Left lung (tissue), 4 donors: ENCODE measurements at regions not wholly inside any gene's neighbourhood (a gene's known extent, or its start where the extent isn't known, plus 50 kb on each side); places are given as distances from the start of the nearest gene placed in this dataset.
"Not testable (repeated sequence)": the region's sequence is repeated elsewhere in the genome, so short reads cannot be mapped to it uniquely, and the experiment has no call there.

Experiments used
- ATAC-seq: fragments of 200-7000 bp; cut with Tn5 transposase; one replicate; pipeline ENCODE4 v1.9.1; 2020; ENCODE audit warnings: moderate library complexity
- DNase-seq, 4 donors: peaks; one replicate each; pipeline ENCODE4 v3.0.0-alpha.2; 2013 to 2020
- H3K27ac ChIP-seq, 2 donors: fragments of 200-600 bp; sonication (generic) in 1 of 2; one replicate each; pipeline versions ENCODE4 v1.5.0 to v1.8.0; 2020 to 2021
- H3K27me3 ChIP-seq, 2 donors: fragments of 200-600 bp; sonication (generic) in 1 of 2; one replicate each; pipeline versions ENCODE4 v1.5.0 to v1.8.0; 2020 to 2021
- H3K36me3 ChIP-seq, 2 donors: fragments of 200-600 bp; sonication (generic) in 1 of 2; one replicate each; pipeline versions ENCODE4 v1.5.0 to v1.8.0; 2020 to 2021
- H3K4me1 ChIP-seq, 2 donors: fragments of 200-600 bp; one replicate each; pipeline ENCODE4 v1.8.0; 2021
- H3K4me3 ChIP-seq, 2 donors: fragments of 200-600 bp; sonication (generic) in 1 of 2; one replicate each; pipeline versions ENCODE4 v1.5.0 to v1.8.0; 2020 to 2021; ENCODE audit warnings: mild to moderate bottlenecking in 1 of 2
- H3K9me3 ChIP-seq, 2 donors: fragments of 200-600 bp; sonication (generic) in 1 of 2; one replicate each; pipeline versions ENCODE4 v1.5.0 to v1.8.0; 2020 to 2021
- intact Hi-C, 2 donors: fragments of 100-400 bp; cut with DNase I; formaldehyde crosslinking; loops; one replicate each; pipeline versions ENCODE4 v1.11.2 to v1.14.2; 2022
- TF ChIP-seq, protein P1 (sequence below), 2 donors: fragments of 200-600 bp; sonication (generic) in 1 of 2; IDR thresholded peaks; one replicate each; pipeline versions ENCODE4 v1.5.0 to v1.8.0; 2021; ENCODE audit warnings: antibody characterized with exemption in 2 of 2
- donor health status: DM: no; HTN: yes; CAD: no.
- donor health status: DM: no; HTN: no; CAD: no.

DNA sequence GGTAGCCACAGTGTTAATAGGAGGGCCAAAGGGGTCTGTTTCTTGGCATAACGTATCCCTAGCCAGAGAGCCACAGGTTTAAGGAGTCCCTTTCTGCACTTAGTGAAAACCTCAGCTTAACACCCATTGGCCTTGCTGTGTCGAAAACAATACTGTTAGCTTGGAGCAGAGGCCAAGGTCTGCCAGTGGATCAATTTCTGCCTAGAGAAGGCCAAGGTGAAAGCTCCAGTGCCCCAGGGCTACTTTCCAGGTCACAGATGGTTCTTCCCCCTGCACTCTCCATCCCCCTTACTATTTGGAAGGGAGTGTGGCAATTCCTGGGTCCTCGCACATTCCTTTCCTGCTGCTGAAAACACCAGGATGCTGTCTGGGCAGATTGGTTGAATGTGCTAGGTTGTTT is 74.8 kb upstream of the TNP1 start:
- ATAC-seq (no peak), DNase-seq (no peak)
- TF ChIP-seq, protein P1, sequence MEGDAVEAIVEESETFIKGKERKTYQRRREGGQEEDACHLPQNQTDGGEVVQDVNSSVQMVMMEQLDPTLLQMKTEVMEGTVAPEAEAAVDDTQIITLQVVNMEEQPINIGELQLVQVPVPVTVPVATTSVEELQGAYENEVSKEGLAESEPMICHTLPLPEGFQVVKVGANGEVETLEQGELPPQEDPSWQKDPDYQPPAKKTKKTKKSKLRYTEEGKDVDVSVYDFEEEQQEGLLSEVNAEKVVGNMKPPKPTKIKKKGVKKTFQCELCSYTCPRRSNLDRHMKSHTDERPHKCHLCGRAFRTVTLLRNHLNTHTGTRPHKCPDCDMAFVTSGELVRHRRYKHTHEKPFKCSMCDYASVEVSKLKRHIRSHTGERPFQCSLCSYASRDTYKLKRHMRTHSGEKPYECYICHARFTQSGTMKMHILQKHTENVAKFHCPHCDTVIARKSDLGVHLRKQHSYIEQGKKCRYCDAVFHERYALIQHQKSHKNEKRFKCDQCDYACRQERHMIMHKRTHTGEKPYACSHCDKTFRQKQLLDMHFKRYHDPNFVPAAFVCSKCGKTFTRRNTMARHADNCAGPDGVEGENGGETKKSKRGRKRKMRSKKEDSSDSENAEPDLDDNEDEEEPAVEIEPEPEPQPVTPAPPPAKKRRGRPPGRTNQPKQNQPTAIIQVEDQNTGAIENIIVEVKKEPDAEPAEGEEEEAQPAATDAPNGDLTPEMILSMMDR (IDR thresholded peaks at IDR 0.05), result no peak
- Histone ChIP-seq H3K27ac (no peak overlapping the region), H3K4me1 (no peaks in the 10 kb centered on the region), H3K27me3 (no peaks in the 10 kb centered on the region), H3K36me3 (no peaks in the 10 kb centered on the region), H3K9me3 (no peaks in the 10 kb centered on the region), H3K4me3 (no peak overlapping the region)
- intact Hi-C loops, result no loop called here

DNA sequence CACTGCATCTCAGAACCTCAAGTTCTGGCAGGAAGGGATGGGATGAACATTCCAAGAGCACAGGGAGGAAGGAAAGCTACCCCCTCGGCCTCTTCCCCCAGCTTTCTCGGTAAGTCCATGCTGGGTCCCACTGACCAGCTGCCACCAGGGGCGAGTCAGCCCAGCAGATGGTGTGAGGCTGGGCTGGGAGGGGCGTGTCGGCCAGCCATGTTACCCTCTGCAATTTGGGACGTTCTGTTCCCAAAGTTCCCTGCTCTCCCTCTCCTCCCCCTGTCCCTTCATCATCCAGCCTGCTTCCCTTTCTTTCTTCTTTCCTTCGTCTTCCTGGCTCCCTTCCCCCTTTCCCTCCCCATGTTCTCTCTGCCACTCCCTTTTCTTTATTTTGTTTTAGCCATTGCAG is 74.3 kb upstream of the TNP1 start:
- Histone ChIP-seq H3K27me3 (no peaks in the 10 kb centered on the region), H3K36me3 (no peaks in the 10 kb centered on the region), H3K27ac (no peak overlapping the region), H3K4me1 (no peaks in the 10 kb centered on the region), H3K4me3 (no peak overlapping the region), H3K9me3 (no peaks in the 10 kb centered on the region)
- DNase-seq (no peak), ATAC-seq (no peak)
- TF ChIP-seq, protein P1 (IDR thresholded peaks at IDR 0.05), result no peak
- intact Hi-C loops, result no loop called here

DNA sequence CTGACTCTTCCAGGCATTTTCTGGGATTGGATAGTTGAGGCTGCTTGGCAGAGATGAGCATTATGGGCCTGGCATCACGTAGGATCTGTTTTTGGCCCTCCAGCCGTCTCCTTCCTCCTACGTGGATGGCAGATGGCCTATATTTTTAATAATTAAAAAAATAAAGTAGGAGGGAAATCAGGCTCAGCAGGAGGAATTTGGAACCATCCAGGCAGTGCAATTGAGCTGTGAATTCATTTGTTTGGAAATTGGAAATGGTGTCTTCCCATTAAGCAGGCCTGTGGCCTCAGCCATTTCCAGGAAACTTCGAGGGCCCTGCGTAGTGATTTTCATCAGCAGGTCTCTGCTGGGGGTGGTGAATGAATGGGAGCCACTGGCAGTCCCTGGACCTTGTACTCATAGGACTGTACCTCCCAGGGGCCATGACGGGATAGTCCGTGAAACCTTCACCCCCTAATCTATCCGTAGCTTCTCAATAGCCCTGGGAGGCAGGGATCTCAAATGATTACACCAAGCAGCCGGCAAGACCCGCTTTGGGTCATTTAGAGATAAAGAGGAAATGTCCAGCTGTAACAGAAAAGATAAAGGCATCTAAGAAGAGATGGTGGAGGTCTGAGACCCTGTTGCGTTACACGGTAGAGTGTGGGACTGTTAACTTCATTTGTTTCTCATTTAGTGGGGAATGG is 73.1 kb upstream of the TNP1 start:
- Histone ChIP-seq H3K9me3 (no peaks in the 10 kb centered on the region), H3K36me3 (no peaks in the 10 kb centered on the region), H3K4me3 (no peak overlapping the region), H3K4me1 (no peaks in the 10 kb centered on the region), H3K27ac (no peak overlapping the region), H3K27me3 (no peaks in the 10 kb centered on the region)
- intact Hi-C loops, result no loop called here
- ATAC-seq (no peak), DNase-seq (no peak)
- TF ChIP-seq, protein P1 (IDR thresholded peaks at IDR 0.05), result no peak

DNA sequence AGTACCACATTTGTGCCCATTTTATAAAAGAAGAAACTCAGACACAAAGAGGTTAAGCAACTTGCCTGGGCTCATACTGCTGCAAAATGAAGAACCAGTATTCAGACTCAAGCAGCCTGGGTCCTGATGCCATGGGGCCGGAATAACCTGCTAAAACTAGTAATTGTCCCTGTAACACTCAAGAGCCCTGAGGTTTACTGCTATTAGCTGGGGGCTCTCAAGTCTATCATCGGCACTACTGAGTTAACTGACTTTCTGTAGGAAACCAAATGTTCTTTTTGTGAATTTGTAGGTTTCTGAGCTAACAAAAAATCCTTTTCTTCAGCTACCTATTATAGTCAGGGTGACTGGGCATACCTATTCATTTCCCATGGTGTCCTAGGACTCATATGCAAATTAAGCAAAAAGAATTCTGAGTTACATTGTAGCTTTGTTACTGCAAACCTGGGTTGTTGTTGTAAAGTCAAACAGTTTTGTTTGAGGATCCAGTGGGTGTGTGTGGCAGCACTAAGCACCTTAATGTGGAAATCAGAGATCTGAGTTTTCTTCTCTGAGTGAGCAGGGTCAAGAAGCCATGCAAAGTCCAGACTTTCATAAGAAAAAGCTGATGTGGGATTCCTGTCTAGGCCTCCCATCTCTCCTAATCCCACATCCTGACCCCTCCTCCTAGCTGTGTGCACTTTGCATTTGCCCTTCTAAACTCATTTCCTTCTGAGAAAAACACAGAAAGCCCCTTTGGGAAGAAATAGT is 72.4 kb upstream of the TNP1 start:
- no peak for DNase-seq
- no peaks in the 10 kb centered on the region for H3K36me3 ChIP-seq
- no peaks in the 10 kb centered on the region for H3K27me3 ChIP-seq
- intact Hi-C loops, result no loop called here
- H3K9me3 ChIP-seq, result no peaks in the 10 kb centered on the region
- no peak for ATAC-seq
- no peaks in the 10 kb centered on the region for H3K4me1 ChIP-seq
- TF ChIP-seq, protein P1 (IDR thresholded peaks at IDR 0.05), result no peak
- H3K27ac ChIP-seq, result no peak overlapping the region
- H3K4me3 ChIP-seq, result no peak overlapping the region

DNA sequence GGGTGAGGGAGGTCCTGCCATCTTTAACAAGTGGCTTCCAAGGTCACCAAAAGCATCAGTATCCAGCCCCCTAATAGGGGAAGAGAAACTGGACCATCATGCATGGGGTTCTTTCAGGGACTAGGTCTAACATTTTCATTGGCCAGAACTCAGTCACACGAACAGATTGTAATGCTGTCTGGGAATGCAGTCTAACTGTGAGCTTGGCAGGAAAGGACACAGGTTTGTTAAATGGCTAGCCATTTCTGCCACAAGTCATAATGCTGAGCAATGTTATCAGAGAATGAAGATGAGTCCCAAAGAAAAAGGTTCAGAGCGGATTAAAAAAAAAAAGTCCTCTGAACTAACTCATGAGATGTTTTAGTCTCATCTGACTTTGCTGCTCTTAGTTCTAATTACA is 70.9 kb upstream of the TNP1 start:
- Histone ChIP-seq H3K9me3 (no peaks in the 10 kb centered on the region), H3K27ac (no peak overlapping the region), H3K4me1 (no peaks in the 10 kb centered on the region), H3K4me3 (no peak overlapping the region), H3K36me3 (no peaks in the 10 kb centered on the region), H3K27me3 (no peaks in the 10 kb centered on the region)
- no peak for DNase-seq
- TF ChIP-seq, protein P1 (IDR thresholded peaks at IDR 0.05), result no peak
- intact Hi-C loops, result no loop called here
- no peak for ATAC-seq

DNA sequence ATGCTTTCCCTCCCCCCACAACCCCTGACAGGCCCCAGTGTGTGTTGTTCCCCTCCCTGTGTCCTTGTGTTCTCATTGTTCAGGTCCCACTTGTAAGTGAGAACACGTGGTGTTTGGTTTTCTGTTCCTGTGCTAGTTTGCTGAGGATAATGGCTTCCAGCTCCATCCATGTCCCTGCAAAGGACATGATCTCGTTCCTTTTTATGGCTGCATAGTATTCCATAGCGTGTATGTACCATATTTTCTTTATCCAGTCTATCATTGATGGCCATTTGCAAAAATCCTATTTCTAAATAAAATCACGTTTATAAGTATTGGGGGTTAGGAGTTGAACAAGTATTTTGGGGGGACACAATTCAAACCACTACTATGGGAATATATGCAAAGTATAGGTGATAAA is 69.5 kb upstream of the TNP1 start:
- DNase-seq, H3K27me3 ChIP-seq, H3K9me3 ChIP-seq, H3K4me3 ChIP-seq, intact Hi-C loops, ATAC-seq, H3K27ac ChIP-seq, H3K4me1 ChIP-seq, H3K36me3 ChIP-seq: not testable (repeated sequence)
